Neural cell (in vitro differentiated cells): ENCODE measurements at regions not wholly inside any gene's neighbourhood (a gene's known extent, or its start where the extent isn't known, plus 50 kb on each side); places are given as distances from the start of the nearest gene placed in this dataset.

Source experiments
- EZH2 ChIP-seq: fragments of 200-600, 300-800 bp; shearing (Covaris generic), sonication (generic); IDR thresholded peaks from 2 replicates; pipeline ENCODE4 v1.6.1; 2014; ENCODE audit warnings: antibody characterized with exemption, low read length, borderline replicate concordance, mild to moderate bottlenecking; ENCODE audit not compliant: insufficient read depth, poor library complexity, severe bottlenecking
- POLR2AphosphoS5 ChIP-seq: IDR thresholded peaks from 2 replicates; pipeline ENCODE4 v1.6.1; 2012
- RAD21 ChIP-seq: fragments of 450-650 bp; conservative IDR thresholded peaks from 2 replicates; pipeline ENCODE4 v1.6.1; 2014; ENCODE audit warnings: antibody characterized with exemption, mild to moderate bottlenecking, moderate library complexity
- SMC3 ChIP-seq: fragments of 450-650 bp; conservative IDR thresholded peaks from 2 replicates; pipeline ENCODE4 v1.6.1; 2014; ENCODE audit warnings: antibody characterized with exemption, mild to moderate bottlenecking, moderate library complexity; ENCODE audit not compliant: poor library complexity
- TF ChIP-seq, protein P1 (sequence below): fragments of 450-650 bp; IDR thresholded peaks from 2 replicates; pipeline ENCODE4 v1.5.1; 2014; ENCODE audit warnings: antibody characterized with exemption, mild to moderate bottlenecking, moderate library complexity; ENCODE audit not compliant: poor library complexity, severe bottlenecking

GRCh38 chr5:82525626-82526025 lies 247.5 kb upstream of the RPS23 start:
- TF ChIP-seq EZH2 (no peak), POLR2AphosphoS5 (no peak), RAD21 (no peak), SMC3 (no peak)
- TF ChIP-seq, protein P1, sequence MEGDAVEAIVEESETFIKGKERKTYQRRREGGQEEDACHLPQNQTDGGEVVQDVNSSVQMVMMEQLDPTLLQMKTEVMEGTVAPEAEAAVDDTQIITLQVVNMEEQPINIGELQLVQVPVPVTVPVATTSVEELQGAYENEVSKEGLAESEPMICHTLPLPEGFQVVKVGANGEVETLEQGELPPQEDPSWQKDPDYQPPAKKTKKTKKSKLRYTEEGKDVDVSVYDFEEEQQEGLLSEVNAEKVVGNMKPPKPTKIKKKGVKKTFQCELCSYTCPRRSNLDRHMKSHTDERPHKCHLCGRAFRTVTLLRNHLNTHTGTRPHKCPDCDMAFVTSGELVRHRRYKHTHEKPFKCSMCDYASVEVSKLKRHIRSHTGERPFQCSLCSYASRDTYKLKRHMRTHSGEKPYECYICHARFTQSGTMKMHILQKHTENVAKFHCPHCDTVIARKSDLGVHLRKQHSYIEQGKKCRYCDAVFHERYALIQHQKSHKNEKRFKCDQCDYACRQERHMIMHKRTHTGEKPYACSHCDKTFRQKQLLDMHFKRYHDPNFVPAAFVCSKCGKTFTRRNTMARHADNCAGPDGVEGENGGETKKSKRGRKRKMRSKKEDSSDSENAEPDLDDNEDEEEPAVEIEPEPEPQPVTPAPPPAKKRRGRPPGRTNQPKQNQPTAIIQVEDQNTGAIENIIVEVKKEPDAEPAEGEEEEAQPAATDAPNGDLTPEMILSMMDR, result no peak
